Thoracic aorta (tissue), 2 donors: ENCODE measurements at regions not wholly inside any gene's neighbourhood (a gene's known extent, or its start where the extent isn't known, plus 50 kb on each side); places are given as distances from the start of the nearest gene placed in this dataset.

ENCODE experiments used
- ATAC-seq: fragments of 150-250 bp; one replicate; pipeline ENCODE4 v1.8.0; 2017; ENCODE audit warnings: low read depth; ENCODE audit not compliant: insufficient number of reproducible peaks, low FRiP score
- DNase-seq: peaks from one replicate; pipeline ENCODE4 v3.0.0-alpha.2; 2020; ENCODE audit warnings: low spot score
- H3K27ac ChIP-seq, 2 donors: fragments of 200-600 bp; sonication (generic); 1 replicate in 1 of 2; 2 replicates in 1 of 2; pipeline ENCODE4 v1.5.1; 2016; ENCODE audit warnings: mild to moderate bottlenecking in 2 of 2, moderate library complexity in 2 of 2
- H3K27me3 ChIP-seq: fragments of 200-600 bp; sonication (generic); replicated peaks from 2 replicates; pipeline ENCODE4 v1.6.0; 2016; ENCODE audit warnings: mild to moderate bottlenecking; ENCODE audit not compliant: insufficient read depth
- H3K36me3 ChIP-seq: fragments of 200-600 bp; sonication (generic); one replicate; pipeline ENCODE4 v1.5.1; 2016
- H3K4me1 ChIP-seq, 2 donors: fragments of 200-600 bp; sonication (generic); 1 replicate in 1 of 2; 2 replicates in 1 of 2; pipeline versions ENCODE4 v1.5.1 to v1.6.0; 2016; ENCODE audit warnings: low read depth in 2 of 2, mild to moderate bottlenecking in 1 of 2; ENCODE audit not compliant: control insufficient read depth in 1 of 2
- H3K4me3 ChIP-seq: fragments of 200-600 bp; sonication (generic); 2 replicates; pipeline ENCODE4 v1.5.1; 2016; ENCODE audit warnings: mild to moderate bottlenecking
- H3K9me3 ChIP-seq: fragments of 200-600 bp; sonication (generic); 2 replicates; pipeline ENCODE4 v1.5.1; 2016
- TF ChIP-seq, protein P1 (sequence below): fragments of 200-600 bp; sonication (generic); IDR thresholded peaks from one replicate; pipeline ENCODE4 v1.5.1; 2019; ENCODE audit warnings: antibody characterized with exemption

DNA sequence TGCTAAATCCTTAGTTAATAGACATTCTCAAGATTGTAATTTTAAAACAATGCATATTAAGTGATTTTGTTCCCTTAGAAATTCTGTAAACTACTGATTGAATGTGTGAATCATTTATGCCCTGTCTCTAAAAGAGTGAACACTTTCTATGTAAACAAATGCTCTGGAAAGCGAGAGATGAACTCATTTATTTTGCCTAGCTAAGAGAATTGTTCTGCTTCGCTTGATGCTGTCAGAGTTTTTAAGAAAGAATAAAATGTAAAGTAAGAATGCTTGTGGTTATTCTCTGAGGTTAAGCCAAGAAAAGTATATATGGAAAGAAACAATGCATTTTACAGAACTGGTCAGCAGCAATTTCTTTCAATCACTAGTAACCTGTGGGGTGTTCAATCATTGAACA is 347.4 kb upstream of the NUDT12 start:
- Histone ChIP-seq H3K9me3 (no peaks in the 10 kb centered on the region), H3K4me3 (no peak overlapping the region), H3K36me3 (no peaks in the 10 kb centered on the region), H3K27me3 (no peaks in the 10 kb centered on the region), H3K27ac (no peak overlapping the region), H3K4me1 (peaks cover 0 to 7% of the 10 kb centered on the region in 2 donors)
- ATAC-seq (no peak), DNase-seq (no peak)
- TF ChIP-seq, protein P1, sequence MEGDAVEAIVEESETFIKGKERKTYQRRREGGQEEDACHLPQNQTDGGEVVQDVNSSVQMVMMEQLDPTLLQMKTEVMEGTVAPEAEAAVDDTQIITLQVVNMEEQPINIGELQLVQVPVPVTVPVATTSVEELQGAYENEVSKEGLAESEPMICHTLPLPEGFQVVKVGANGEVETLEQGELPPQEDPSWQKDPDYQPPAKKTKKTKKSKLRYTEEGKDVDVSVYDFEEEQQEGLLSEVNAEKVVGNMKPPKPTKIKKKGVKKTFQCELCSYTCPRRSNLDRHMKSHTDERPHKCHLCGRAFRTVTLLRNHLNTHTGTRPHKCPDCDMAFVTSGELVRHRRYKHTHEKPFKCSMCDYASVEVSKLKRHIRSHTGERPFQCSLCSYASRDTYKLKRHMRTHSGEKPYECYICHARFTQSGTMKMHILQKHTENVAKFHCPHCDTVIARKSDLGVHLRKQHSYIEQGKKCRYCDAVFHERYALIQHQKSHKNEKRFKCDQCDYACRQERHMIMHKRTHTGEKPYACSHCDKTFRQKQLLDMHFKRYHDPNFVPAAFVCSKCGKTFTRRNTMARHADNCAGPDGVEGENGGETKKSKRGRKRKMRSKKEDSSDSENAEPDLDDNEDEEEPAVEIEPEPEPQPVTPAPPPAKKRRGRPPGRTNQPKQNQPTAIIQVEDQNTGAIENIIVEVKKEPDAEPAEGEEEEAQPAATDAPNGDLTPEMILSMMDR, result no peak

DNA sequence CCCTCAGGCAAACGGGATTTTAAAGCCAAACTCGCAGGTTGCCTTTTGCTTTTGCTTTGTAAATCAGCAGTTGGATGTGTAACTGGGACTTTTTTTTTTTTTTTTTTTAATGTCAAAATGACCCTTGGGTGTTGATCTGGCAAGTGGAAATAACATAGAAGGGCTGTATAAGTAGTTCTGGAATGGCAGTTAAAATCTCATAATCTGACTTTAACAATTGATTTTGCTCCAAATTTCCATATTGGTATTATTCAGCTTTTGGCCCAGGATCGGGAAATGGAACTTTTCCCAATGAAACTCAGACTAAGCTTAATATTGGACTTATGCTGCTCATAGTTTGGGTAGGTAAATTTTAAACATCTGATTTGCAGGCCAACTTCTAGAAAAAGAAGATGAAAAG is 346.8 kb upstream of the NUDT12 start:
- TF ChIP-seq, protein P1, result no peak
- no peak overlapping the region for H3K27ac ChIP-seq
- H3K36me3 ChIP-seq, result no peaks in the 10 kb centered on the region
- ATAC-seq, result no peak
- no peak for DNase-seq
- H3K27me3 ChIP-seq, result no peaks in the 10 kb centered on the region
- H3K4me3 ChIP-seq, result no peak overlapping the region
- no peaks in the 10 kb centered on the region for H3K9me3 ChIP-seq
- peaks cover 0 to 7% of the 10 kb centered on the region in 2 donors for H3K4me1 ChIP-seq

DNA sequence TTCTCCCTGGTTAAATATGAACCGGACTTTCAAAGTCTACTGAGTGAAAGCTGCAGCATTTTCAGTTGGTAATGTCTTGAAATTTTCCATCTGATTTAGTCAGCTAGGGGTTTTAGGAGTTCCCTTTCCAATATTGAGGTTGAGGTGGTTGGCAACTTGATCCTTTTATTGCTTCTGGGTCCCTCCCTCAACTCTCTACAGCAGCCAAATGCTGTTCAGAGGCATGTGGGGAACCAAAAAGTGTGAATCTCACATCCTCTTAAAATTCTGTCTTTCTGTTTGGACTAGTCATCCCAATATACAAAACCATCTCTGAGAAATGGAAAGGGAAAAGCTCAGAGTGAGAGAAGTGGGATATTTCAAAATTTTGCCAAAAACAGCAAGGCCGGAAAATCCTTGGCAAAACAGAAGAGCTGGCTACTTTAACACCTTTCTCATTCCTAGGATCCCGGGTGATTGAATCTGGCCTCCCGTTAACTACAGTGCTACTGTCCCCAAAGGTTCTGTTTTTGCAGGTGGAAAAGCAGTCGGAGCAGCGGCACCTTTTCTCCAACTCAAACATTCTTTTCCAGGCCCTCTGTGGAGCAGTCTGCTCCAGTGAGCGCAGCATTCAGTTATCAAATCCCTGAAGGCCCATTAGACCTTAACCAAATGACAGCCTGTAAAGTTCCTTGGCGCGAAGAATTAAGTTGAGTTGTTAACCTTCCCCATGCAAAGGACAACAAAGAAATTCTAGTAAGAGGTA is 345.9 kb upstream of the NUDT12 start:
- Histone ChIP-seq H3K9me3 (no peaks in the 10 kb centered on the region), H3K4me1 (peaks cover 0 to 7% of the 10 kb centered on the region in 2 donors), H3K4me3 (no peak overlapping the region), H3K27ac (no peak overlapping the region), H3K27me3 (no peaks in the 10 kb centered on the region), H3K36me3 (no peaks in the 10 kb centered on the region)
- ATAC-seq, result no peak
- TF ChIP-seq, protein P1, result no peak
- no peak for DNase-seq

DNA sequence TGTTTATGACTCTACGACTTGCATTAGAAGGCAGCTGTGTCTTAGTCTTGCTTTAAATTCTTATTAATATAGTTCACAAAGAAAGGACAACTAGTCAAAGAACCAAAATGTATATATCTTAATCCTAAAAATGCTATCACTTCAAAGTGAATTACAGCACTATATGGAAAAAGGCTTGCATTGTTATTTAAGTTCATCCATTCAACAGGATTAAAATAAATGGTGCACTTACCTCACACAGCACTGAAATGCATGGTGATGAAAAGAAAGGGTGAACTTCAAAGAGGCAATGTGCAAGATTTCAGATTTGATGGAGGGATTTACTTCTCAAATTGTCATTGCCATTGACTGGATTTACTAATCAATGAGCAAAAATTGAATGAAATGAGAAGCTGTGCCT is 344.4 kb upstream of the NUDT12 start:
- ATAC-seq (no peak), DNase-seq (no peak)
- Histone ChIP-seq H3K27ac (no peak overlapping the region), H3K27me3 (no peaks in the 10 kb centered on the region), H3K4me3 (no peak overlapping the region), H3K4me1 (peaks cover 0 to 7% of the 10 kb centered on the region in 2 donors), H3K9me3 (no peaks in the 10 kb centered on the region), H3K36me3 (no peaks in the 10 kb centered on the region)
- TF ChIP-seq, protein P1, result no peak

DNA sequence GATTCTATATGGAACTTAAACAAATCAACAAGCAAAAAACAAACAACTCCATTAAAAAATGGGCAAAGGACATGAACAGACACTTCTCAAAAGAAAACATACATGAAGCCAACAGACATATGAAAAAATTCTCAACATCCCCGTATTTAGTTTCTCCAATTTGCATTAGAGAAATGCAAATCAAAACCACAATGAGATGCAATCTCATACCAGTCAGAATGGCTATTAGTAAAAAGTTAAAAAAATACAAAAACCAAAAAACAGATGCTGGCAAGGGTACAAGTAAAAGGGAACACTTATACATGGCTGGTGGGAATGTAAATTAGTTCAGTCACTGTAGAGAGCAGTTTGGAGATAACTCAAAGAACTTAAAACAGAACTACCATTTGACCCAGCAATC is 342.1 kb upstream of the NUDT12 start:
- H3K4me1 ChIP-seq, result peaks cover 0 to 7% of the 10 kb centered on the region in 2 donors
- no peaks in the 10 kb centered on the region for H3K36me3 ChIP-seq
- no peaks in the 10 kb centered on the region for H3K9me3 ChIP-seq
- no peak for DNase-seq
- no peak for ATAC-seq
- no peaks in the 10 kb centered on the region for H3K27me3 ChIP-seq
- H3K4me3 ChIP-seq, result no peak overlapping the region
- TF ChIP-seq, protein P1, result no peak
- H3K27ac ChIP-seq, result no peak overlapping the region
